ENCODE measurements at regions not wholly inside any gene's neighbourhood (a gene's known extent, or its start where the extent isn't known, plus 50 kb on each side); places are given as distances from the start of the nearest gene placed in this dataset.

DNA sequence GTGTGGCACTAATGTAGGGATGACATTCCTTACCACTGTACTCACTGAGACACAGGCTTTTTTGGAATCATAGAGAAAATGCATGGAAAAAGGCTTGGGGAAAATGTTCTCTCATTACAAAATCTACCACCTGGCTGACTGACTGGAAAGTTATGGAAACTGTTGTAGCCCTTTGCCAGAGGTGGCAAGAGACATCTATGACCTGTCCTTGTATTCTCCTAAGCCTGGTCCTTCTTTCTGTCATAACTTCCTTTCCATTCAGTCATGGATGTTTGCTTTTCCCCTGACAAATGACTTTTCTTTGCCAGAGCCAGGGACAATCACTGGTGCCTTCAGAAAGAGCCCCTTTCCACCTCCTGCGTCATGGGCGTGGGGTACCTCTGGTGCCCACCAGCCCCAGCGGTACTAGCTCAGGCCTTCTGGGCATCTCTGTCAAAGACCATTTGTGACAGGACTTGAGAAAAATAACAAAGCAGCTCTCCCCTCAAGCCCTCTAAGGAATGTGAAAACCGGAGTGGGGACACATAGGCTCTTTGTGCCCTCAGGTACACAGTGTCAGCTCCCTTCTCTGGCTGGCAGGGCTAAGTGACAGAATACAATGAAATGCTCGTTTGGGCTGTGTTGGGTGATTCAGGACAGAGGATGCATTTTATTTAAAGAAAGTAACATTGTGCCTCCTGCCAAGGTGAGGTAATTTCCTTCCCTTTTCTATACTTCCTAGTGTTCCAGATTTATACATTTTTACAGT lies 381.1 kb upstream of the RASGRP1 start:
- Histone ChIP-seq H3K9ac (replicated peaks in 1 of 4; ENCODE audit: extremely low read depth in 1 of 4, low read depth in 3 of 4, low read length in 3 of 4) (no peak overlapping the region), H3K79me2 (ENCODE audit: control insufficient read depth in 1 of 2, insufficient read depth in 2 of 2, low read length in 2 of 2) (no peaks in the 10 kb centered on the region), H3K23me2 (ENCODE audit: low read depth, low read length) (no peaks in the 10 kb centered on the region), H3K56ac (replicated peaks; ENCODE audit: insufficient read length, low read depth, low read length) (no peak overlapping the region), H3K79me1 (ENCODE audit: low read depth, low read length) (no peaks in the 10 kb centered on the region), H4K91ac (replicated peaks; ENCODE audit: insufficient read length, low read length) (no peak overlapping the region), H3K18ac (ENCODE audit: extremely low read depth, low read length) (no peak overlapping the region), H2AK5ac (ENCODE audit: low read depth, low read length) (no peak overlapping the region), H3K14ac (ENCODE audit: insufficient read length) (no peak overlapping the region), H3K4me2 (ENCODE audit: insufficient read depth in 1 of 2, low read depth in 2 of 2, low read length in 2 of 2) (no peak overlapping the region), H3K4me1 (replicated peaks in 1 of 4; ENCODE audit: control insufficient read depth in 3 of 4, insufficient read depth in 4 of 4, low read length in 3 of 4) (no peaks in the 10 kb centered on the region; a peak in 1 of 7 replicates), H3K27ac (ENCODE audit: low read depth, low read length) (no peak overlapping the region), H4K20me1 (replicated peaks in 1 of 2; ENCODE audit: control insufficient read depth in 1 of 2, insufficient read depth in 2 of 2, low read length in 2 of 2) (no peaks in the 10 kb centered on the region), H2BK120ac (replicated peaks; ENCODE audit: low read depth, low read length) (no peak overlapping the region), H4K5ac (ENCODE audit: insufficient read length, low read depth, low read length) (no peak overlapping the region), H2BK12ac (ENCODE audit: low read depth, low read length) (no peak overlapping the region), H2BK5ac (ENCODE audit: low read depth, low read length) (no peak overlapping the region), H2AFZ (ENCODE audit: low read length) (no peak overlapping the region), H3K4me3 (ENCODE audit: extremely low read depth in 1 of 4, insufficient read depth in 2 of 4, low read depth in 3 of 4, low read length in 4 of 4) (no peak overlapping the region), H3K4ac (replicated peaks; ENCODE audit: insufficient read length, low read depth, low read length) (no peak overlapping the region), H2BK20ac (ENCODE audit: low read length) (no peak overlapping the region), H3K27me3 (replicated peaks in 1 of 4; ENCODE audit: control insufficient read depth in 3 of 4, extremely low read depth in 1 of 4, insufficient read depth in 3 of 4, low read length in 3 of 4) (peaks cover 0 to 1% (median 0%) of the 10 kb centered on the region in 4 experiments; a peak in 2 of 7 replicates), H3K23ac (ENCODE audit: insufficient read length) (no peak overlapping the region), H3K36me3 (ENCODE audit: control insufficient read depth in 2 of 4, insufficient read depth in 4 of 4, low read length in 3 of 4) (no peaks in the 10 kb centered on the region), H2BK15ac (ENCODE audit: low read length) (no peak overlapping the region), H3K9me3 (ENCODE audit: insufficient read depth in 2 of 2, low read depth in 1 of 2, low read length in 1 of 2) (no peaks in the 10 kb centered on the region), H4K8ac (ENCODE audit: extremely low read depth, insufficient read depth, low read length) (no peak overlapping the region)
- CTCF ChIA-PET (ENCODE audit: partially characterized antibody): interaction anchor here (1.0 kb wide), 1 partner anchor 154 kb away, joined by 3 read pairs; no protein-coding TSS in a partner anchor
- POLR2A ChIA-PET (ENCODE audit: partially characterized antibody): no interaction called here
- 95% methylated on average over 5 of the region's 5 CpGs; no CpG with 5 or more reads in 1 of the 2 experiments for WGBS, 2 experiments (ENCODE audit: extremely low coverage in 1 of 2, insufficient coverage in 1 of 2, insufficient read length in 1 of 2, insufficient replicate concordance in 2 of 2, low coverage in 1 of 2, low lambda C conversion rate in 2 of 2, missing lambda C conversion rate in 1 of 2)
- DNase-seq (ENCODE audit: low read depth in 1 of 2, low spot score in 2 of 2) (no peak), FAIRE-seq (no peak)
- TF ChIP-seq POLR2AphosphoS5 (IDR thresholded peaks at IDR 0.05; ENCODE audit: low read depth, low read length) (no peak), GTF2F1 (IDR thresholded peaks at IDR 0.05; ENCODE audit: borderline replicate concordance, low read depth, low read length) (no peak), SP1 (IDR thresholded peaks at IDR 0.05; ENCODE audit: low read depth, low read length) (no peak), TAF7 (optimal IDR thresholded peaks at IDR 0.05; ENCODE audit: borderline replicate concordance, low read depth, low read length) (no peak), FOSL1 (IDR thresholded peaks at IDR 0.05; ENCODE audit: insufficient read depth, low read depth, low read length) (no peak), EP300 (IDR thresholded peaks at IDR 0.05; ENCODE audit: borderline replicate concordance in 1 of 2, low read depth in 2 of 2, low read length in 2 of 2) (no peak), BACH1 (IDR thresholded peaks at IDR 0.05; ENCODE audit: low read length) (no peak), RBBP5 (IDR thresholded peaks at IDR 0.05; ENCODE audit: borderline replicate concordance, low read depth, low read length) (no peak), EZH2 (IDR thresholded peaks at IDR 0.05; ENCODE audit: low read depth, low read length, severe bottlenecking) (no peak), NANOG (IDR thresholded peaks at IDR 0.05; ENCODE audit: insufficient read depth, low read depth, low read length, poor library complexity, severe bottlenecking) (no peak)
- TF ChIP-seq, protein P1, sequence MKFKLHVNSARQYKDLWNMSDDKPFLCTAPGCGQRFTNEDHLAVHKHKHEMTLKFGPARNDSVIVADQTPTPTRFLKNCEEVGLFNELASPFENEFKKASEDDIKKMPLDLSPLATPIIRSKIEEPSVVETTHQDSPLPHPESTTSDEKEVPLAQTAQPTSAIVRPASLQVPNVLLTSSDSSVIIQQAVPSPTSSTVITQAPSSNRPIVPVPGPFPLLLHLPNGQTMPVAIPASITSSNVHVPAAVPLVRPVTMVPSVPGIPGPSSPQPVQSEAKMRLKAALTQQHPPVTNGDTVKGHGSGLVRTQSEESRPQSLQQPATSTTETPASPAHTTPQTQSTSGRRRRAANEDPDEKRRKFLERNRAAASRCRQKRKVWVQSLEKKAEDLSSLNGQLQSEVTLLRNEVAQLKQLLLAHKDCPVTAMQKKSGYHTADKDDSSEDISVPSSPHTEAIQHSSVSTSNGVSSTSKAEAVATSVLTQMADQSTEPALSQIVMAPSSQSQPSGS (IDR thresholded peaks at IDR 0.05; ENCODE audit: low read length): no peak
